GM21825 (cell line): ENCODE measurements at regions not wholly inside any gene's neighbourhood (a gene's known extent, or its start where the extent isn't known, plus 50 kb on each side); places are given as distances from the start of the nearest gene placed in this dataset.

Experiments
- ATAC-seq: cut with Tn5 transposase; IDR thresholded peaks from one replicate; pipeline ENCODE4 v1.9.1; 2021; ENCODE audit warnings: mild to moderate bottlenecking, moderate library complexity; ENCODE audit not compliant: unreplicated experiment

DNA sequence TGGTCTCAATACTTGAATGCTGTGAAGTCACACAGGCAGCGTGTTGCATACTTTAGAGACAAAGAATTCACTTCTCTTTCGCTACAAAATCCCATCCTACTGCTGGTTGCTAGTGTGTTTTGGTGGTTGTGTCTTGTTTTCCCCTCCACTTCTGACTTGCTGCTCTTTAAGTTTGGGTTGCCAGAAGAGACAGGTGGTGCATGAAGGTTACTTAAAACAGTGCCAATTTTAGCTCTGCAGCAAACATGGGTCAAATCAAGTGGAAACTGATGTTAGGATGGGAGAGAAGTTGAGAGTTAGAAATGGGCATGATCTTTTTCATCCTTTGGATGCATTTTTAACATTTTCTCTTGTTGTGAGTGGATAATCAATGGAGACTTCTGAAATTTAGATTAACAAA lies 136.2 kb upstream of the KCNH7 start:
- ATAC-seq = no peak

DNA sequence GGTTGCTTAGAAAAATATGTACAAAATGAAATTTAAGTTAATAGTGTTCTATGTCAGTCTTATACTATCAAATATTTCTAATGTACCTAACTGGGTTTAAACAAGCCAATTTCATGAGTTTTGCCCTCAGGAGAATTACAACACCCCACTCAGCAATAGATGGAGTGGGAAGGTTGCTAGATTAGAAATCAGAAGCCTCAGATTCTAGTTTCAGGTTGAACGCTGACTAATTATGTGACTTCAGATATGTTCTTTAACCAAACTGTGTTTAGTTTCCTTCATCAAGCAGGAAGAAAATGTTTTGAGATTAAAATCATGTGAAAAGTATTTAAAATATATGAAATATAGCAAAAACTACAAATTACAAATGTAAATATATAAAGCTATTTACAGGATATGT lies 133.8 kb upstream of the KCNH7 start:
- ATAC-seq = no peak

DNA sequence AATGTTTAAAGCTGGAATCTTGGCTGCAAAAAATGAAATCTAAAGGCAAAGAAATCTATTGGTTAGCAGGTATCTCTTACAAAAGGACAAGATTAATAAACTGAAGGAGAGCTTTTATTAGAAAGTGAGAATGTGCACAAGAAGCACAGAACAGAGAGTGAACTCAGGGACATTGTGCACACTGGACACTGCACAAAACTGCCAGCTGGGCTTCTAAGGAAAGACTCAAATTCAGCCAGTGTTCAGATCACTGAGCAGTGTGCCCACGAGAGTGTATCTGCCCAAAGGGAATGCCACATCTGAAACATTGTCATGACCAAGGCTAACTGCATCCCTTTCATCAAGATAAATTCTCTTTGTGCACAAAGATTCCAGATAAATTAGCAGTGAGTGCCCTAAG lies 129.7 kb upstream of the KCNH7 start:
- ATAC-seq = no peak

DNA sequence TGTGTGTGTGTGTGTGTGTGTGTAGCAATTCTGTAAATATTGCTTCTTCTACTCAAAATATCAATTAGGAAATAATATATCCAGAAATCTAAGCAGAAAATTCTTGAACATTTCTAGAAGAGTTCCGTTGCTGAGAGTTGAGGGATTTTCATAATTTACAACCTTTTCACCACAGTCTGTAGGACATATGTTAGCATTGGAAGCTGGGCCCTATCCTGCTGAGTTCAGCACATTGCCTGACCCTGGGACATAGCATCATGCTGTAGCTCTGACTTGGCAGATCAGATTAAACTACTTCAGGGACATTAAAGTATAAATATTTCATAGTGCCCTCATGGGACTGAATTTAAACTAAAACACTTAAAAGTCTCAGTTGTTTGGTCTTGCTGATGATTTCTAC lies 129.2 kb upstream of the KCNH7 start:
- ATAC-seq = no peak

DNA sequence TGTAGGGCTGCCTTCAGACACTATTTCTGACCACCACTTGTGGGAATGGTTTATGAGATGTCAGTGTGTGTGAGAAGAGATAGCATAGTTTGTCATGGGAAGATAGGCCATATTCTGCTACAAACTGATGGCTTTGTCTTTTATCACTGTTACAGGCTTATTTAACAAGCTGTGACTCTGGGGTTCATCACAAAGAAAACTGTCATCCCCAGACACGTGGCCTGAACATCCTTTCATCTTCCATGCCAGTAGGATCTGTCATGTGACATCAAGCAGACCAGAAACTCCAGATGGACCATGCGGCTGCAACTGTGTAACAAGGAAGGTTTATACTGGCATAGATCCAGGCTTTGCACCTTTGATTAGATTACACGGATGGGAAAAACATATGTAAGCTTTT lies 128.6 kb upstream of the KCNH7 start:
- ATAC-seq = no peak

DNA sequence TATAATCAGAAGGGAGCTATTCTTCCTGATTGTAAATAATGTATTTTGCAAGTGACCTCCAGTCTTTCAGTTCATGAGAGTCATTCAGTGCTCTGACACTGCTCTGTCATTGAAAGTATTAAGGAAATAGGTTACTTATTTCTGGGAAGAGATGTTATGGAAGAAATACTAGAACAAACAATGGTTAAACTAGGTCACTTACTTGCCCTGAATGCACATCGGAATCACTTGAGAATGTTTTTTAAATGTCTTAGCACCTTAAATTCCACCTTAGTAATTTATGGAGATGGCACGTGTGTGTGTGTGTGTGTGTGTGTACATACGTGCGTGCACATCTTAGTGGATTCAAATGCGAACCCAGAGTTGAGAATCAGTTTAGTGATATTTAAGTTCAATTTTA lies 126.6 kb upstream of the KCNH7 start:
- no peak for ATAC-seq

DNA sequence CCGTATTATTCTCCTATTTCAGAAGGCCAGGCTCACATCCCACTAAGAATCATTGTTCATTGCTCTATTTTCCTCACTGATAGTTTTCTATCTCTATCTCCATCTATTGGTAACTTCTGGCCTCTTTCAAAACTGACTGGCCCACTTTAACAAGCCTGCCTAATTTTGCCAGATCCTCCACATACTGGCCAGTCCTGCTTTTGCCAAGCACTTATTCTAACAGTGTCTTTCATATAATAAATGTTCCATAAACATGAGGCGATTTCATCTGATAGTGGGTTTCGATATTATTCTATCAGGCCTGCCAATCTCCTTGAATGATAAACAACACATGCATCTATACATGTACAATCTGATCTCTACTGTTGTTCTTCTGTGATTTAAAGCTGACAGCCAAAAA lies 125.9 kb upstream of the KCNH7 start:
- ATAC-seq = no peak

DNA sequence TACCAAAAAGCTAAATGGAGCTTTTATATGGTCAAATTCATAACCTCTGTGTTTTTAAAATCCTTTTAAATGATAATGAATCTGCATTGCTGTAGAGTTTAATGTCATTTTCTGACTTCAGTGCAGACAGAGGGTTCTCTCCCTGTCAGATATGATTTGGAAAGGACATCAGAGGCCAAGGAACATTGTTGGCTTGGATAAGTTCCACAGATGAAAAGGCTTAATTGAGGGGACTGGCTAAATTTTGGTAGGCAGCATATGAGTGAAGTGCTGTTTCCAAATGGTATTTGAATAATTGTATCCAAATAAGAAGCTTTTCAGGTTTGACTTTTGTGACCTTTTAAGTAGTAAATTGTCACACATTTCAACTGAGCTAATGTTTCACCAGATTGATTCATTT lies 124.6 kb upstream of the KCNH7 start:
- ATAC-seq = no peak

DNA sequence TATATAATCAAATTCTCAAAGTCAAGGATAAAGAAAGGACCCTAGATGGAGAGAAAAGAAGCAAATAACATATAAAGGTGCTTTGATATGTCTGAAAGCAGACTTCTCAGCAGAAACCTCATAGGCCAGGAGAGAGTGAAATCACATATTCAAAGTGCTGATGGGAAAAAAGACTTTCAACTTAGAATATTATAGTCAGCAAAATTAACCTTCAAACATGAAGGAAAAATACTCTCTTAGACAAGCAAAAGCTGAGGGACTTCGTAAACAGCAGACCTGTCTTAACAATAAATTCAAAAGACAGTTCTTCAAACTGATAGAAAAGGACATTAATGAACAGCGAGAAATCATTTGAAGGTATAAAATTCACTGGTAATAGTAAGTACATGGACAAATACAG lies 107.2 kb upstream of the KCNH7 start:
- ATAC-seq = no peak

DNA sequence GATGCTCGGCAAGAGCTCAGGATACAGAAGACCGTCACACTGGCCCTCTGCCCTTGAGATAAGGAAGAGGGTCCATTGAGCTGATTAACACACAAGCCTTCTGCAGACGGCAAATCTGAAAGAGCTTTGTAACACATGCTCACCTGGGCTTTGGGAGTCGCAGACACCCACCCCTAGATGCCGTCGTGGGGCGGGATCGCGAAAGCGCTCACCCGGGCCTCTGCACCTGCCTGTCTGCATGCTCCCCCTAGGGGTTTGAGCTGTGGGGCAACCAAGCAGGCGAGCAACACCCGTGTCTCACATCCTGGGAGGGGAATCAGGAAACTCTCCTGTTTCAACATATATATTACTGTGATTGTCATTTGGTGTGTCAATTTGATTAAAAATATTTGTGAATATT lies 99.8 kb upstream of the KCNH7 start:
- ATAC-seq = no peak

DNA sequence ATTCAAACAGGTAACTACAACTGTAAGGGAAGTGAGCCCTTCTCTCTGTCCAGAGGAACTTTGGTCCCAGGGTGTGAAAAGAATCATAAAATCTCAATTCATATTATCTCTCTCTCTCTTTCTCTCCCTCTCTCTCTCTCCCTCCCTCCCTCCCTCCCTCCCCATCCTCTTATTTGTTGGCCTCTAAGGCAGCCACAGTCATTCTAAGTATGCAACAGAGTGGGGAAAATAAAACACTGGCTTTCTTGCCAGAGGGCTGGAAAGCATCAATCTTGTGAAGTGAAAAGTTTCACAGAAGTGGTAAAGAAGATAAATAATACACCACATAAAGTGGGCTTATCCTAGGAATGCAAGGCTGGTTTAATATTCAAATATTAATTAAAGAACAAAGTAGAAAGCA lies 95.6 kb upstream of the KCNH7 start:
- no peak for ATAC-seq

DNA sequence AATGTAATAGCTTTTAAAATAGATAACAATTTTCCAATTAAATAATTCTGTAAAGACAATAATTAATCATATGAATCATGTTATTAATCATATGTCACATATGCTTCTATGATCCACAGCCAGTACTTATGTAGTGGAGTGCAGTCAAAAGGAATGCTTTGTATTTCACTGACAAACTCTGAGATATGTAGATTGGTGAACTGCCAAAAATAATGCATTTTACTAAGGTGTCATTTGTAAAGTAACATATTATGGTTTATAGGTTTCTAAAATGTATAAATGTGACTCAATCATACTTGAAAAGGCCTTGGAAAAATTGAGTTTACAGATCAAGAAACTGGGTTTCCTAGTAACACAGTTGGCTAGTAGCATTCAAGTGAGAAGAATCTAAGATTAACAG lies 93.8 kb upstream of the KCNH7 start:
- ATAC-seq = no peak

DNA sequence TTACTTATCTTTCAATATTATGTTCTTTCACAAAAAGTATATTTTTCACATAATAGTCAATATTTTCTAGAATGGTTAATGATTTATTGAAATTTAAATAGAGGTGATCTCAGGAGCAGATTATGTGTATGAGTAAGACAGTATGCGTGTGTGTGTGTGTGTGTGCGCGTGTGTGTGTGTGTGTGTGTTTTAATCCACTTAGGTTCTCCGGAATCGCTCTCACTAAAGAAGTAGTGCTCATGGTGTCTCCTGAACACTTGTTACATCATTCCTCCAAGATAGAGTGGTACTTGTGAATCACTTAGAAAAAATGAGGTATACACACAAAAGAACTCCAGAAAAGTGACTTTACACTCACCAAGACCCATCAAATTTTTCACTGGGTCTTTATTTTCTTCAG lies 91.0 kb upstream of the KCNH7 start:
- ATAC-seq = no peak

DNA sequence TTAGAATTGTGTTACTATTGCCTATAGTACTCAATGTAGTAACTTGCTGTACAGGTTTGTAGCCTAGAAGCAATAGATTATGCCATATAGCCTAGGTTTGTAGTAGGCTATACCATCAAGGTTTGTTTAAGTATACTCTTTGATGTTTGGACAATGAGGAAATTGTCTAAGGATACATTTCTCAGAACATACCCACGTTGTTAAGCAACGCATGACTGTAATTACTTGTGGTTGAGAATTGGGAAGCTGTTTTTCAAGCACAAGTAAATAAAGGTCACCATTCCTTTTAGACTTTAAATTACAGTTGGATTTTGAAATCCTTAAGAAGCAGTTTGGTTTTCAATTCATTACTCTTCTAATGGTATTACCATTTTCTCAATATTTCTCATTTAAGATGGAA lies 89.8 kb upstream of the KCNH7 start:
- no peak for ATAC-seq

DNA sequence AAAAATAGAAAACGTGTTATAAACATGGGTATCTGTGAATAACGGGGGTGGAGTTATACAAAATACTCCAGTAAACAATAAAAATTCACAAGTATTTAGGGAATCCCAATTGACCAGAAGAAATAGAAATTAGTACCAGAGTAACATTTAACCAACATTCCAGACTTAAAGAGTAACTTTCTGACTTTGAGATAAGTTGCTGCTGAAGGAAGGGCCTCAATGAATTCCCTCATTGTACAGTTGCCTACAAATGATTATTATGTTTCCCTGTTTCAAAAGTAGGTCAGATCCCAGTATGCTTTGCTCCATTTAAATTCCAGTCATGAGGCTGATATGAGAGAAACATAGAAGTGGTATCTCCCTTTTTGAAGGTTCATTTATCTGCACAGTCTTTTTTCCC lies 88.3 kb upstream of the KCNH7 start:
- ATAC-seq = no peak

DNA sequence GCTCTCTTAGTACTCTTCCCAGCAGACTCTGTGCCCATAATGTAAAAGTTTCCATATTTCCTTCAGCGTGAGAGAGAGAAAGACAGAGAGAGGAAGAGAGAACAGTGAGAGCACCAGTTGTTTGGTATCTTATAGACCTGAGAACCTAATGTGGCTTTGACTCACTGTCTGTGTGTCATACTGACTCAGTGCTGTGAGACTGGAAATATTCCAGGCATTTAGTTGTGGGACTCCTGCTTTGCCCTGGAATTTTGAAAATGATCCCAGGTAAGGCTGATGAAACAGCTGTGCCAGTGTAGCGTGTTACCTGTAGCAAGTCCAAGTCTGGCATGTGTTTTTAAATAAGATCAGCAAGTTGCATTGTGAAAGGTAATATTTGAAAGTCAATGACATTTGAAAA lies 87.9 kb upstream of the KCNH7 start:
- no peak for ATAC-seq

DNA sequence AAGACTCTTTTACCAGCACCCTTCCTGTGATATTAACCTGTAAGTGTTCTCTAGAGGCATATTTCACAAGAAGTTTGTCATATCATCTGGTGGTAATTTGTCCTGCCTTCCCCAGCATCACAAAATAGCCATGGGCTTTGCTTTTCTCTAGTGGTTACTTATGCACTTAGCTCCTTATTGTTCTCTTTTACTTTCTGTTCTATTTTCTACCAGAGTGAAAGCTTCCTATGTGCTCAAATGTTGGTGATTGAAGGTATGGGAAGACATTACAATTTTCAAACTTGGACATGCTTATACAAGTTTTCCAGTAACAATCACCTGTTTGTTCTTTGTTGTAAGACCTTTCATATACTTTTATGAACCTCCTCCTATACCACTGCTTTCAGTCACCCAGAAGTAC lies 87.0 kb upstream of the KCNH7 start:
- no peak for ATAC-seq

DNA sequence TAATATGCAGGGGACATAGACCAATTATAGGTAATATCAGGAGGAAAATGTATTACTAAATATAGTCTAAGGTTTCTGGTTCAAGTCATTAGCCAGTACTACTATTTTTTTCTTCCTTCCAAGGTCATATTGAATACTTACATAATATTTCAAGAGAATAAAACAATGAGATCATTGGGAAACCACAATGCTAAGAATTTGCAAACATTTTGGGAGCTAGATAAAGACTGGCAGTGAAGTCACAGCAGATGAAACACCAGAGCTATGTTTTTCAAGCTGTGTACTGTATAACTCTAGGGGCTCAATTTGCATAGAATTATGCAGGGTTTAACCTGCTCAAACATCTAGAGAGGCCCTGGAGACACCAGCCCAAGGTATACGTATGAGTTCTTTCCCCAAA lies 80.5 kb upstream of the KCNH7 start:
- ATAC-seq = no peak

DNA sequence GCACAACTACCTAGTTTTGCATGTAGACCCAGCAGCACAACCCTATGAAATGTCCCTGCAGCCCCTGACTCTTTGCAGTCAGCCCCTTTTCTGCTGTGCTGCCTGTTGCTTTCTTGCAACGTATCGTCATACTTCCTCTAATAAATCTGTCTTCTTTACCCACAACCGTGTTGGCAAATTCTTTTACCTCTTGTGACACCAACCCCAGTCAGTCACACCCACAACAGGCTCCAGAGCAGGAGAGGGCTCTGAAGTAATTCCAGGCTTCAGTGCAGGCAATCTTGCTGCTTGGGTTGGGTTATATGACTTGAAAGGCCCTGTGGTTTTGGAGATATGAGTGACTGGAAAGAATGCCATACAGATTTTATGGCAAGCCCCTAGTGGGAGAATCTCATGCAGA lies 79.1 kb upstream of the KCNH7 start:
- ATAC-seq = no peak

DNA sequence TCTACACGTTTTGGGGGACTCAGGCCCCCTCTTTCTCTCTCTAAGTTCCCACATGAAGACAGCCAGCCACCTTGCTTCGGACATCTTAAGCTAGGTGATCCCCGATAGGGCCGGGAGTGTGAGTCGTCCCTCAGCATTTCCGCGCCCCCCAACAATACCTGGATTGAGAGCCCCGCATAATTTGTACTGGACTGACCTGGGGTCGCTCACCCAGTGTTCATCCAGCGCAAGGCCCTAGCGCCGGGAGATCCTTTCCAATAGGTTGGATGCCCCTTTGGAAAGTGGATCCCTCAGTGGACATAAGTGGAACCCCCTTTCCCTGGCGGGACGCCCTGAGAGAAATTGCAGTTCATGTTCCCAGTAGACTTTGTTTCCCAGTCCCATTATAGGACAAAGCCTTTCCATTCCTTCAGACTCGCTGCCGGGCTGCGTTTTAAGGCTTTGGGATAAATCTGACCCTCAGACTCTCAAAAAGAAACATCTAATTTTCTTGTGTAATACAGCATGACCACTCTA lies 77.8 kb upstream of the KCNH7 start:
- no peak for ATAC-seq

DNA sequence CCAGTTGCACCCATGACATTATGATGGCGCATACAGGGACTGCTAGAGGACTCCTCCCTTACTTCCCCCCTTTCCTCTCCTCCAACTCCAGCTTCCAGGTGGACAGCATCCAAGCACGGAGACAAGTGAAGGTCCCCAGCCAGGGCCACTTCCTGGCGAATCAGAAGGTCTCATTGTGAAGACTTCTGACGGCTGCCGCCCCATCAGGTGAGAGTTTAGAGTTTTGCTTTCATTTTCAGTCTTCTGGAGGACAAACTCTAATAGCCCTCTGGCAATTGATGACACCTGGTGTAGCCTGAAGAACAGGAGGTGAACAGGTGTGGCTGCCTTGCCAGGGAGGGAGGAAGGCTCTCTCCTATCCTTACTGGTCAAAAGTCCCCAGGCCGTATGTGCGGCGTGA lies 77.3 kb upstream of the KCNH7 start:
- ATAC-seq = no peak

DNA sequence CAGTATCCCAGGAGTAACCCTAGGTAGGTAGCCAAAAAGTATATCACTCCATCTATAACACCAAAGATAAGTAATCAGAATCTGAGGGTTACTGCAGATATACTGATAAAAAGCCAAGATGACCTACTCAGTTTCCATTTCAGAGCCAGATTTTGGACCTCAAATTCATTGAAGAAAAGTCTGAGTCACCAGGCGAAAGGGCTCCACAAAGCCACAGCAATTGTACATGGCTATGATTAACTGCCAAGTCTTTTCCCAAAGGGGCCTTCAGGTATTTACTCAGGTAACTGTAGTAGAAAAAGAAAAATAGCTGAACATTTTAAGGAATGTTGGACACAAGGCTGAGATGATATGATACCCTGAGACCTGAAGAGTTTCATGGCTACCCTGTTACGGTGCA lies 75.6 kb upstream of the KCNH7 start:
- ATAC-seq = no peak

DNA sequence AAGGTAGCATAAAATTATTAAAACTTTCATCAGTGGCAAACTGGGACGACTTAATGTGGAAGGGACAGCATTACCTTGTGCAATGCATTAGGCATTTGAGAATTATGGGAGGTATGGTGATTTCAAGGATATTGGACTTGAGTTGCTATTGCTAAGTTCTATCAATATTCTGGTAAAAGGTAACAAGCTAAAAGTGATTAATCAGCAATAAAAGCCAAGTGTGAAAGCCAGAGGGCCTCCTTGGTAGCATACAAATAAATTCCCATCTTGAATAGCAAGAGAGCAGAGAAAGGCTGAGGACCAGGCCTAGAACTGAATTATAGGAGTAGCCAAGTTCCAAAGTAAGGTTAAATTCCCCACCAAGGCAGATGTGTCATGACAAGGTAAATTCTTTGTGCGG lies 74.2 kb upstream of the KCNH7 start:
- no peak for ATAC-seq

DNA sequence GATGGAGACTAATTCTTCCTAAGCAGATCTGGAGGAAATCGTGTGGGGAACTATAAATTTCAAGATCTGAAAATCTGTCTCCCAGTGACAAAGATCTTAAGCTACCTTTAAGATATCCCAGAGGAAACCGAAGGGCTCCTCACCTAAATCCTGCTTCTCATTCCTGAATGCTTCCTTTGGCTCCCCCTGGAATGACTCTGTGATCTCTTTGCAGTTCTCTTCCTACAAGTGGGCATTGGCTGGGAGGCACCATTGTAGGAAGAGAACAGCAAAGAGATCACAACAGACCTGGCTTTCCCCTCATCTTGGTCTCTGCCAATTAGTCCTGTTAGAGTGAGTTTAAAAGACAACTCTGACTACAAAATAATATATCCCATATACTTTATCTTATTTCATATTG lies 70.0 kb upstream of the KCNH7 start:
- ATAC-seq = no peak
